Skeletal muscle satellite cell (primary cell): ENCODE measurements at regions not wholly inside any gene's neighbourhood (a gene's known extent, or its start where the extent isn't known, plus 50 kb on each side); places are given as distances from the start of the nearest gene placed in this dataset.

Source experiments
- H3K27me3 ChIP-seq: 2 replicates; pipeline ENCODE4 v1.7.0; 2013; ENCODE audit warnings: low read length; ENCODE audit not compliant: control insufficient read depth, insufficient read depth
- H3K36me3 ChIP-seq: 2 replicates; pipeline ENCODE4 v1.7.0; 2013; ENCODE audit warnings: mild to moderate bottlenecking, control low read depth, low read length; ENCODE audit not compliant: insufficient read depth
- H3K4me1 ChIP-seq: 2 replicates; pipeline ENCODE4 v1.7.0; 2013; ENCODE audit warnings: low read length; ENCODE audit not compliant: control insufficient read depth, insufficient read depth
- H3K4me2 ChIP-seq: 2 replicates; pipeline ENCODE4 v1.7.0; 2013; ENCODE audit warnings: mild to moderate bottlenecking, low read length
- H3K4me3 ChIP-seq: 2 replicates; pipeline ENCODE4 v1.7.0; 2013; ENCODE audit warnings: low read length
- H3K9ac ChIP-seq: 2 replicates; pipeline ENCODE4 v1.7.0; 2013; ENCODE audit warnings: mild to moderate bottlenecking, low read depth, low read length, moderate library complexity
- H3K9me3 ChIP-seq: replicated peaks from 2 replicates; pipeline ENCODE4 v1.7.0; 2013; ENCODE audit warnings: mild to moderate bottlenecking, control low read depth, low read length

GRCh38 chr7:84813376-84813775, 373.5 kb downstream of the SEMA3D start:
- no peak overlapping the region for H3K4me3 ChIP-seq
- no peaks in the 10 kb centered on the region for H3K9me3 ChIP-seq
- H3K4me1 ChIP-seq, result no peaks in the 10 kb centered on the region
- H3K4me2 ChIP-seq, result no peak overlapping the region
- H3K36me3 ChIP-seq, result no peaks in the 10 kb centered on the region
- no peak overlapping the region for H3K9ac ChIP-seq
- no peaks in the 10 kb centered on the region for H3K27me3 ChIP-seq

- Histone ChIP-seq H3K36me3 (no peaks in the 10 kb centered on the region), H3K27me3 (no peaks in the 10 kb centered on the region), H3K4me1 (no peaks in the 10 kb centered on the region)
These were observed 374.8 kb downstream of the SEMA3D start for GRCh38 chr7:84812021-84812420.

GRCh38 chr7:84811362-84811761, 375.5 kb downstream of the SEMA3D start:
- no peak overlapping the region for H3K4me3 ChIP-seq
- H3K36me3 ChIP-seq, result no peaks in the 10 kb centered on the region
- H3K27me3 ChIP-seq, result no peaks in the 10 kb centered on the region
- no peak overlapping the region for H3K9ac ChIP-seq
- H3K4me1 ChIP-seq, result no peaks in the 10 kb centered on the region
- H3K4me2 ChIP-seq, result no peak overlapping the region
- no peaks in the 10 kb centered on the region for H3K9me3 ChIP-seq

More at GRCh38 chr7:84812021-84812420, 374.8 kb downstream of the SEMA3D start:
- Histone ChIP-seq H3K4me3 (no peak overlapping the region), H3K9me3 (no peaks in the 10 kb centered on the region), H3K9ac (no peak overlapping the region), H3K4me2 (no peak overlapping the region)

DNA sequence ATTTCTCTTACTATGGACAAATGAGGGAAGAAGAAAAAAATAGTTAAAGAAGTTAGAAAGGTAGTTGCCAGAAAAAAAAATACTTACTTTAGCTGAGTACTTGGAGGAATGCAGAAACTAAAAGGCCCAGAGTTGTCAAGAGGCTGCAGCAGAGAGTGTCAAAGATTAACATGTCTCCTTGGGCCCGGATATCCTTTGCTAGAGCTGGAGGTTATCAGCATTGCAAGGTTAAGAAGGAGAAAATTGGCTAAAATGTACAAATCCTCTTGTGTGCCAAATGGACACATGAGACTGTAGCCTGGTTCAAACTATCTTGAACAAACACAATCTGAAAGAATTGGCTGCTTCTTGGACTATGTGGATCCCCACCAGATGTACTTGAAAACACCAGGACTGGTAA, 377.0 kb downstream of the SEMA3D start:
- H3K4me1 ChIP-seq, result no peaks in the 10 kb centered on the region
- H3K4me2 ChIP-seq, result no peak overlapping the region
- H3K4me3 ChIP-seq, result no peak overlapping the region
- no peaks in the 10 kb centered on the region for H3K9me3 ChIP-seq
- no peaks in the 10 kb centered on the region for H3K36me3 ChIP-seq
- H3K9ac ChIP-seq, result no peak overlapping the region
- no peaks in the 10 kb centered on the region for H3K27me3 ChIP-seq

DNA sequence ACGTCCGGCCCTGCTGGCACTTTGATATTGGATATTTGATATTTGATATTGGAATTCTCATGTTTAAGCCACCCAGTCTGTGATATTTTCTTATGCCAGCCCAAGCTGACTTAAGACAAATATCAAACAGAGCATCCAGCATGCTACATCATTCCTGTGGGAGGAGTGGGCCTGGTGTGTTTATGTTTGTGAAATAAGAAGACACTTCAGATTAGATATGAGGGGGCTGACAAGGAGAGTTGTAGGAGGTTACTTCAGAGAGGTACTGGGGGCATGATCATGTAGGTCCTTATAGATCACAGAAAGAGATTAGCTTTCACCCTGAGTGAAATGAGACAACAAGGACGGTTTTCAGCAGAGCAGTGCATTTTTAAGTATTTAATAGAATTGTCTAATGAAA, 382.9 kb downstream of the SEMA3D start:
- H3K4me2 ChIP-seq, result no peak overlapping the region
- H3K9ac ChIP-seq, result no peak overlapping the region
- H3K4me1 ChIP-seq, result peaks cover 4% of the 10 kb centered on the region
- H3K36me3 ChIP-seq, result no peaks in the 10 kb centered on the region
- no peaks in the 10 kb centered on the region for H3K9me3 ChIP-seq
- H3K4me3 ChIP-seq, result no peak overlapping the region
- no peaks in the 10 kb centered on the region for H3K27me3 ChIP-seq

GRCh38 chr7:84801396-84801795, 385.5 kb downstream of the SEMA3D start:
- peaks cover 4% of the 10 kb centered on the region for H3K4me1 ChIP-seq
- H3K27me3 ChIP-seq, result no peaks in the 10 kb centered on the region
- H3K4me2 ChIP-seq, result no peak overlapping the region
- no peak overlapping the region for H3K9ac ChIP-seq
- H3K9me3 ChIP-seq, result no peaks in the 10 kb centered on the region
- no peaks in the 10 kb centered on the region for H3K36me3 ChIP-seq
- H3K4me3 ChIP-seq, result no peak overlapping the region

GRCh38 chr7:84800846-84801245, 386.0 kb downstream of the SEMA3D start:
- Histone ChIP-seq H3K27me3 (no peaks in the 10 kb centered on the region), H3K9ac (no peak overlapping the region), H3K4me2 (no peak overlapping the region), H3K4me3 (no peak overlapping the region), H3K4me1 (peaks cover 4% of the 10 kb centered on the region), H3K9me3 (no peaks in the 10 kb centered on the region), H3K36me3 (no peaks in the 10 kb centered on the region)

DNA sequence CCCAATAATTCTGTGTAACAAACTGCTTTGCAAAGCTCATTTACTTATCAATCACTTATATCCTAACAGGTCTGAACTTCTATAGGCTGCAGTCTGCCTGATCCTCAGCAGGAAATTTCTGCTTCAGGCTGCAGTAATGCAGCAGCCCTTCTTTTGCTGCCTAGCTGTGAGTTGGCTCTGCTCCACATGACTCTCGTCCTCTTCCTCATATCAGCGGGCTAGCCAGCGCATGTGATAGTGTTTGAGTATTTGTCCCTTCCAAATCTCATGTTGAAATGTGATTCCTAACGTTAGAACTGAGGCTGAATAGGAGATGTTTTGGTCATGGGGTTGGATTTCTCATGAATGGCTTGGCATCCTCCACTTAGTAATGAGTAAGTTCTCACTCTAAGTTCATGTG, 387.8 kb downstream of the SEMA3D start:
- peaks cover 4% of the 10 kb centered on the region for H3K4me1 ChIP-seq
- no peak overlapping the region for H3K9ac ChIP-seq
- no peaks in the 10 kb centered on the region for H3K9me3 ChIP-seq
- H3K4me3 ChIP-seq, result no peak overlapping the region
- H3K27me3 ChIP-seq, result no peaks in the 10 kb centered on the region
- H3K36me3 ChIP-seq, result no peaks in the 10 kb centered on the region
- no peak overlapping the region for H3K4me2 ChIP-seq

DNA sequence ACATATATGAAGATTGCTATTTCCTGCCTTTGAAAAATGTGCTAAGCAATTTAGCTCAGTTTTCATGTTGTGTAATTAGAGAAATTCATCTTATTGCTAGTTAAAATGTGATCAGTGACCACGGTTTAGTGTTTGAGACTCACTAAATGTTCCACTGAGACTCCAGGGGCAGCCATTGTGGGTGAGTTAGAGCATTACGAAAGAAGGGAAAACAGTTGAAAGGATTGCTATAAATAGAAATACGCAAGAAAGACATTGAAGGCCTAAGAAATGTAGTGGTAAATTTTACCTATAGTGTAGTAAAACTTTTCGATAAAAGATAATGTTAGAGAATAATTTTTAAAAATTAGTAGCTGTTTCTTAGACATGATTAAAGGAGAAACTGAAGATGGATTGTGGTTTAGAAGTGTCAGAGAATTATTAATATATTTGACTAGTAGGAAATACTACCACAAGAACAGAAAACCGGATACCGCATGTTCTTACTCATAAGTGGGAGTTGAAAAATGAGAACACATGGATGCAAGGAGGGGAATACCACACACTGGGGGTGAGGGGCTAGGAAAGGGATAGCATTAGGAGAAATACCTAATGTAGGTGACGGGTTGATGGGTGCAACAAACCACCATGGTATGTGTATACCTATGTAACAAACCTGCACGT, 394.5 kb downstream of the SEMA3D start:
- Histone ChIP-seq H3K4me1 (peaks cover 16% of the 10 kb centered on the region), H3K4me2 (no peak overlapping the region), H3K9ac (no peak overlapping the region), H3K36me3 (no peaks in the 10 kb centered on the region), H3K27me3 (no peaks in the 10 kb centered on the region), H3K4me3 (no peak overlapping the region), H3K9me3 (no peaks in the 10 kb centered on the region)

DNA sequence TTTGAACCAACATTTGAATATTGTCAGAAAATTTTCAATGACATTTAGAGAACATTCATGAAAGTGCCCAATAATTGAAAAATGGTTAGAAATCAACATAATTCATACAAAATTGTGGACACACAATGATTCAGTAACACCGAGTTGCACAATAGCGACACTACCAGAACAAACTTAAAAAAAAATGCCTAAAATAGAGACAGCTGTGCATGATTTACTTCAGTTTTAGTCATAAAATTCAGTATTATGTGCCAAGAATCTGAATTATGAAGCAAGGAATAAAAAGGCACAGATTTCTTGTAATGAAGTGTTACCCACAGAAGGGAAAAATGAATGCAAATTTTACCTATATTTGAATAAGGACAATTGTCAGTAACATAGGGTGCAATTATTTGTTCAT, 396.0 kb downstream of the SEMA3D start:
- H3K4me2 ChIP-seq, result peak overlapping the region; percentile 50
- H3K4me3 ChIP-seq, result no peak overlapping the region
- no peaks in the 10 kb centered on the region for H3K36me3 ChIP-seq
- H3K9ac ChIP-seq, result peak overlapping the region; percentile 29
- H3K4me1 ChIP-seq, result peaks cover 16% of the 10 kb centered on the region
- H3K9me3 ChIP-seq, result no peaks in the 10 kb centered on the region
- H3K27me3 ChIP-seq, result no peaks in the 10 kb centered on the region

DNA sequence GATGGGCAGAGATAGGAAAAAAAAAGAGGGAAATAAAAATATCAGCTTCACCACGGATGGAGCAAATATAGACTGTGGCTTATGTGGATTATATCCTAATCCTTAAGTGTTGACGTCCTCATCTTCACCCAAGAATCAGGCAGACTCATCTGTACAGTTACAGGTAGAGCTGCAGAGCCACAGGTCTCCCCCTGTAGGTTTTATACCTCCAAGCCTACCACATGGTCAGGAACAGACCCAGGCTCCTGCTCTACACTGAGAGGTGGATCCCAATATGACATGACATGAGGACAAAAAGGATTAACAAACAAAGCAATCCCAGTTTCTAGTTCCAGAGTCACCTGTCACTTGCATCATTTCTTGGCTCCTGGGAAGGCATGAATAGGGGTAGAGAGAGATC, 400.8 kb downstream of the SEMA3D start:
- Histone ChIP-seq H3K4me2 (no peak overlapping the region), H3K27me3 (no peaks in the 10 kb centered on the region), H3K4me1 (peaks cover 13% of the 10 kb centered on the region), H3K9ac (no peak overlapping the region), H3K4me3 (no peak overlapping the region), H3K9me3 (no peaks in the 10 kb centered on the region), H3K36me3 (no peaks in the 10 kb centered on the region)

GRCh38 chr7:84784450-84784849, 402.4 kb downstream of the SEMA3D start:
- Histone ChIP-seq H3K9me3 (no peaks in the 10 kb centered on the region), H3K27me3 (no peaks in the 10 kb centered on the region), H3K36me3 (no peaks in the 10 kb centered on the region), H3K4me3 (no peak overlapping the region), H3K4me2 (no peak overlapping the region), H3K9ac (no peak overlapping the region), H3K4me1 (peaks cover 7% of the 10 kb centered on the region)
